ENCODE measurements at regions not wholly inside any gene's neighbourhood (a gene's known extent, or its start where the extent isn't known, plus 50 kb on each side); places are given as distances from the start of the nearest gene placed in this dataset.

DNA sequence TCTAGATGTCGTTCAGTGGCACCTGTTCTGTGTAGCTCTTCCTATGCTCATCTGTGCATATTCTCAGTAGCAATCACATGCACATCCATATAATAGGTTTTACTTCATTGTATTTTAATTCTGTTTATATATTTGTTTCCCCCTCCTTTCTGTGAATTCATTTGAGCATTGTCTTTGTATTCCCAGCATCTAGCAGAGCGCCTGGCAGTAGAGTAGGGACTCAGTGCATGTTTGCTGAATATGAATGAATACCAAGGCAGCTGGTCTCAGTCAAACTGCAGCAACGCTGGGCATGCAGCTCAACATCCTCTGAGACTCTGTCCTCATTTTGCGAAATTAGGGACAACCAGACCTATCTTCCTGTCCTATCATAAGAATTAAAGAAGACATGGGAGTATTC, 330.1 kb downstream of the SPRY2 start:
- TF ChIP-seq CTCF (conservative IDR thresholded peaks at IDR 0.05; ENCODE audit: low read depth in 2 of 2) (no peak), EZH2phosphoT487 (IDR thresholded peaks at IDR 0.05; ENCODE audit: unreplicated experiment) (no peak)

Measured in GM23338 (cell line).